GM12873 (cell line): ENCODE measurements at regions not wholly inside any gene's neighbourhood (a gene's known extent, or its start where the extent isn't known, plus 50 kb on each side); places are given as distances from the start of the nearest gene placed in this dataset.

ENCODE experiments used
- TF ChIP-seq, protein P1 (sequence below): IDR thresholded peaks from 2 replicates; pipeline ENCODE4 v1.5.1; 2012; ENCODE audit warnings: low read depth, mild to moderate bottlenecking, moderate library complexity, low read length, control low read depth; ENCODE audit not compliant: insufficient read depth; ENCODE audit errors: missing control alignments

DNA sequence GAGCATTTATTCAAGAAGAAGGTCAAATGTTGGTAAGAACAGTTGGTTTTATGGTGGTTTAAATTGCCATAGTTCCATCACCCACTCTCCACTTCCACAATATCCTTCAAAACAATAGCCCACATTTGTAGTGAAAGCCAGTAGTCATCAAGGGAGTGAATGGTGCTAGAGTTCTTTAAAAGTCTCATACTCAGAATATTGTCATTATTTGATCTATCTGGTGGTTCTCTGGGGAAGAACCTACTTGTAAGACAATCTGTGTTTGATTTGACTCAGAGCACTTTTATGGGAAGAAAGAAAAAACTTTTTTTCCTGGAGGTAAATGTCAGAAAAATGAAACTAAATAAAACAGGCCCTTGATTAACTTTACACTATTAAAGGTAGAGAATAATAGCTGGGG, 893.8 kb downstream of the QKI start:
- TF ChIP-seq, protein P1, sequence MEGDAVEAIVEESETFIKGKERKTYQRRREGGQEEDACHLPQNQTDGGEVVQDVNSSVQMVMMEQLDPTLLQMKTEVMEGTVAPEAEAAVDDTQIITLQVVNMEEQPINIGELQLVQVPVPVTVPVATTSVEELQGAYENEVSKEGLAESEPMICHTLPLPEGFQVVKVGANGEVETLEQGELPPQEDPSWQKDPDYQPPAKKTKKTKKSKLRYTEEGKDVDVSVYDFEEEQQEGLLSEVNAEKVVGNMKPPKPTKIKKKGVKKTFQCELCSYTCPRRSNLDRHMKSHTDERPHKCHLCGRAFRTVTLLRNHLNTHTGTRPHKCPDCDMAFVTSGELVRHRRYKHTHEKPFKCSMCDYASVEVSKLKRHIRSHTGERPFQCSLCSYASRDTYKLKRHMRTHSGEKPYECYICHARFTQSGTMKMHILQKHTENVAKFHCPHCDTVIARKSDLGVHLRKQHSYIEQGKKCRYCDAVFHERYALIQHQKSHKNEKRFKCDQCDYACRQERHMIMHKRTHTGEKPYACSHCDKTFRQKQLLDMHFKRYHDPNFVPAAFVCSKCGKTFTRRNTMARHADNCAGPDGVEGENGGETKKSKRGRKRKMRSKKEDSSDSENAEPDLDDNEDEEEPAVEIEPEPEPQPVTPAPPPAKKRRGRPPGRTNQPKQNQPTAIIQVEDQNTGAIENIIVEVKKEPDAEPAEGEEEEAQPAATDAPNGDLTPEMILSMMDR, result no peak

DNA sequence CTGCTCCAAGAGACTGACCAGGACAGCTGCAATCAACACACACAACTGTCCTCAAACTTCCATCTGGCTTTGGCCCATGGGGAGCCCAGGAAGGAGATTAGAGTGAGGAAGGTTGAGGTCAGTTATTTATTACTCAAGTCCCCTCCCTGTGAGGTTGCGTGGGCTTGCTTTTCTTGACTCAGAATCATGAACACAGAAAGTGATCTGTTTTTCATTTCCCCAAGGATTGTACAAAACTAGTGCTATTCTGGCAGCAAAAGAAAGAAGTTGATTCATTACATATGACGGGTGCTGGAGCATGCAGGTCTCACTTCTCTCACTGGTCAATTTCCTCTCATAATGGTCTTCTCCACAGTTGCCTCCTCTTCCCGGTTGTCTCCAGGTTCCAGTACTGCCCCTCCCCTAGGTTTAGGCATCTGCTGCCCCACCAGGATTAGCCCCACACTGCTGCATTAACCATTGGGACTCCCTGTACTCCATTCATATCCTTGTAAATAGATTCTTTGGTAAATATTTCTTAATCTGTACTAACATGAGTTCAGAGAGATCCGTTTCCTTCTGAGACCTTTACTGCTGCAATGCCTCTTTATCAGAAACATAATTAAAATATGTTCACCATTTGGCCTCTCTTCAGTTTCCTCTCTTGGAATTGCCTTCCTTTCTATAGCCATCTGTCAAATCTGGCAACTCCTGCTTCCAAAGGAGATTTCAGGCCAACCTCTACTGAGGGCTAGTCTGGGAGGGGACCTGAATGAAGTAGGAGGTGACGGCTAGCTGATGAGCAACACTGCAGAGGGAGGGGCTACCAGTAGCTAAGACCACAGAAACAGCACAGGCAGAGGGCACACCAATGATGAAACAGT, 888.8 kb downstream of the QKI start:
- TF ChIP-seq, protein P1, result no peak

DNA sequence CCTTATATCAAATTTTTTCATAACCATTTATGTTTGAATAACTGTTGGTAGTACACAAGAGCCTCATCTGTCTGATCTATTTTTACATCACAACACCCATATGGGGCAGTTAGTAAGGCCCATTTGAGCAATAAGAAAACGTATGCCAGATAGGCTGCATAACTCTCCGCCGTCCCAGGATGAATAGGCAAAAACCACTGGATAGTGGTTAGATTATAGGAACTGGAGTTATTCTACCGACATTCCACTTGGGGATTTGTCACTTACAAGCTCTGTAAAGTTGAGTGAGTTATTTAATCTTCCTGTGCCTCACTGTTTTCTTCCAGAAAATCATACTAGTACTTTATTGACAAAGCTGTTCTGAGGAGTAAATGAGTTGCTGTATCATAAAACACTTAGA, 881.9 kb downstream of the QKI start:
- TF ChIP-seq, protein P1, result no peak

DNA sequence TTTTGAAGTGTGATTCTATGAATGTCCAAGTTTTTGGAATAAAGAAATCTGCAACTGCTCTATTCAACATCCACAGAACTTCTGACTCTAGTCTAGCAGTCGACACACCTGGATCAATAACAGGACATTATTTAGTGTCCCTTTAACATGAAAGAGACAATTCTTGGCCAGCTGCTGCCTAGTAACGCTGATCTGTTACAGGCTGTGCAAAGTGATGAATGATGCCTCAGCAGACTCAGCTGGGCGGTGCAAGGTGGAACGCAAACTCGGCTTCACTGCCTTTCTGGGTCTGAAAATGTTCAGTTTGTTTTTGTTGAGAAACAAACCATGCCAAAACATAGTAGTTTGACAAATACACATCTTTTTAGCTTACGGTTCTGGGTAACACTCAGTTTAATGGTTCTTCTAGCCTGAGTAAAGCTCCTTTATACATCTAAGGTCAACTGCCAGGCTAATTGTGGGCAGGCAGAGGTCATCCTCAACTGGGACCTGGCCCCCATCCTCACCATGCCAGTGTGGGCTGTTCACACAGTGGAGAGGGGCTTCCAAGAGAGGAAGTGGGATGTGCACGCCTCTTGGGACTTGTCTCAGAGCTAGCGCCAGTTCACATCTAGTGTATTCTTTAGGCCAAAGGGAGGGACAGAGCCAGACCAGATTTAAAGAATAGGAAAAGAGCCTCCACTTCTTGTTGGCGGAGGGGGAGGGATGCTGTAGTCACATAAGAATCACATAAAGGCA, 879.7 kb downstream of the QKI start:
- TF ChIP-seq, protein P1, result no peak

DNA sequence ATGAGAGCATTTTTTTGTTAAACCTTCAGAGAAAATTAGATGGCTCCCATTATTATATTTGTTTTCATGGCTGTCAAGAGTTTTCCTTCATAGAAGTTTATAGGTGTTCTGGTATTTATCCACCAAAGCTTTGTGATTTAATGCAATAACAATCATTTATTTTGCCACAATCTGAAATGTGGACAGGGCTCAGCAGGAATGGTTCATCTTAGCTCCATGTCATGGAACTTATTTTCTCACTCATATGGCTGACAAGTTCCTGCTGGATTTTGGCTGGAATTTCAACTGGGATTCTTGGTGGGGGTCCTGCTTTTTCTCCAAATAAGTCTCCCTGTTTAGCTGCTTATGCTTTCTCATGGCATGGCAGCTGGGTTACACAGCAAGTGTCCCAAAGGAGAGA, 876.7 kb downstream of the QKI start:
- TF ChIP-seq, protein P1, result no peak

DNA sequence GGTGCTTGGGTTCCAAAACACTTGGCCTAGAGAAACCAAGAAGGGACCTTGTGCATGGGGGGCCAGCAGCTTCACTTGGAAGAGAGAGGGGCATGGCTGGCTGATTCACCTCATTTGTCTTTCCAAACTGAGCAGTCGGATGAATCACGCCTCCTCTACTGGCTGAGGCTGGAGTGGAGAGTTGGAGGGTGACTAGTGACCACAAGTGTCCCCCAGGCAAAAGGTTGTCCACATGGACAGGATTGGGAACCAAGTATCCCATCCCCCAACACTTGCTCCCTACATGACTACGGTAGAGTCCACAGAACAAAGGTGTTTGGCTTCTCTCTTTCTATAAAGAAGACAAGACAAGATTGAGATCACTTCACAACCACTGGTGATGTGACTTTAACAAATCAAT, 875.6 kb downstream of the QKI start:
- TF ChIP-seq, protein P1, result no peak

DNA sequence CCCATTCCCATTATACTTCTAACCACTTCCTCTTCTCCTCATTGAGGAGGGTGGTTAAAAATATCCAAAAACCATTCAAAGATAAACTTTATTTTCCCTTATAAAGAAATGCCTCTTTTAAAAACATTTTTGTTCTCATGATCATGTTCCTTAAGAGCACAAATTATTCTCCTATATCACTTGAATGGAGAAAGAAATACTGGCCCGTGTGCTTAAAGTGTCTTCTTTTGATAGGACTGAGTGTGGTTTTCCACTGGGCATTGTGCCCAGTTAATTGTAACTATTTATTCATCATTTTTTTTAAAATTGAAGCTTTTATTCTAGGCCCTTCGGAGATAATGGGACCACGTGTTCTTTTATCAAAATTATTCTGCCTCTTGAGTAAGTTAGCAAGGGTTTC, 871.5 kb downstream of the QKI start:
- TF ChIP-seq, protein P1, result no peak
